GM23248 (cell line): ENCODE measurements at regions not wholly inside any gene's neighbourhood (a gene's known extent, or its start where the extent isn't known, plus 50 kb on each side); places are given as distances from the start of the nearest gene placed in this dataset.

ENCODE experiments used
- EZH2 ChIP-seq: fragments of 200-600 bp; sonication (generic); IDR thresholded peaks from 2 replicates; pipeline ENCODE4 v1.6.1; 2018; ENCODE audit warnings: antibody characterized with exemption, mild to moderate bottlenecking; ENCODE audit not compliant: insufficient read depth, poor library complexity, severe bottlenecking
- EZH2phosphoT487 ChIP-seq: fragments of 200-600 bp; sonication (generic); IDR thresholded peaks from 2 replicates; pipeline ENCODE4 v1.6.1; 2018; ENCODE audit warnings: antibody characterized with exemption, moderate library complexity, mild to moderate bottlenecking, low read depth; ENCODE audit not compliant: insufficient read depth

GRCh38 chr5:24320643-24321042, 324.1 kb downstream of the CDH10 start:
- TF ChIP-seq EZH2 (no peak), EZH2phosphoT487 (no peak)
